Ascending aorta (tissue), 2 donors: ENCODE measurements at regions not wholly inside any gene's neighbourhood (a gene's known extent, or its start where the extent isn't known, plus 50 kb on each side); places are given as distances from the start of the nearest gene placed in this dataset.

Experiments used
- DNase-seq, 2 donors: peaks; one replicate each; pipeline ENCODE4 v3.0.0-alpha.2; 2019; ENCODE audit warnings: low spot score in 2 of 2
- H3K27ac ChIP-seq, 2 donors: fragments of 200-600 bp; sonication (generic); one replicate each; pipeline ENCODE4 v1.5.1; 2016 to 2017; ENCODE audit warnings: mild to moderate bottlenecking in 1 of 2
- H3K27me3 ChIP-seq: fragments of 200-600 bp; sonication (generic); one replicate; pipeline ENCODE4 v1.5.1; 2017
- H3K36me3 ChIP-seq, 2 donors: fragments of 200-600 bp; sonication (generic); one replicate each; pipeline ENCODE4 v1.5.1; 2016
- H3K4me1 ChIP-seq, 2 donors: fragments of 200-600 bp; sonication (generic); one replicate each; pipeline ENCODE4 v1.5.1; 2016 to 2017; ENCODE audit warnings: mild to moderate bottlenecking in 1 of 2
- H3K4me3 ChIP-seq, 2 donors: fragments of 200-600 bp; sonication (generic); one replicate each; pipeline ENCODE4 v1.5.1; 2016 to 2017; ENCODE audit warnings: mild to moderate bottlenecking in 1 of 2
- H3K9me3 ChIP-seq, 2 donors: fragments of 200-600 bp; sonication (generic); one replicate each; pipeline ENCODE4 v1.5.1; 2016
- CTCF ChIP-seq, 3 experiments: fragments of 200-600 bp in 2 of 3; fragments of 450-650 bp in 1 of 3; sonication (generic) in 2 of 3; IDR thresholded peaks; one replicate each; pipeline ENCODE4 v1.5.1; 2016 to 2019; ENCODE audit warnings: antibody characterized with exemption in 3 of 3, mild to moderate bottlenecking in 1 of 3, moderate library complexity in 1 of 3
- intact Hi-C: fragments of 100-400 bp; cut with DNase I; formaldehyde crosslinking; loops from one replicate; pipeline ENCODE4 v1.15.1; 2023

GRCh38 chr2:12212841-12213597 is 466.6 kb downstream of the LPIN1 start:
- Histone ChIP-seq H3K36me3 (no peaks in the 10 kb centered on the region), H3K4me3 (no peak overlapping the region), H3K27ac (no peak overlapping the region), H3K9me3 (no peaks in the 10 kb centered on the region), H3K4me1 (no peaks in the 10 kb centered on the region), H3K27me3 (no peaks in the 10 kb centered on the region)
- intact Hi-C loops, result no loop called here
- TF ChIP-seq CTCF (IDR thresholded peaks at IDR 0.05), result no peak
- DNase-seq, result no peak

GRCh38 chr2:12217175-12217574 is 470.7 kb downstream of the LPIN1 start:
- intact Hi-C loops, result no loop called here
- Histone ChIP-seq H3K4me3 (no peak overlapping the region), H3K4me1 (no peaks in the 10 kb centered on the region), H3K36me3 (no peaks in the 10 kb centered on the region), H3K27me3 (no peaks in the 10 kb centered on the region), H3K27ac (no peak overlapping the region), H3K9me3 (no peaks in the 10 kb centered on the region)
- DNase-seq, result no peak
- TF ChIP-seq CTCF (IDR thresholded peaks at IDR 0.05), result no peak

- TF ChIP-seq CTCF (IDR thresholded peaks at IDR 0.05), result no peak
- H3K27me3 ChIP-seq, result no peaks in the 10 kb centered on the region
- intact Hi-C loops, result no loop called here
- H3K4me3 ChIP-seq, result no peak overlapping the region
- no peak for DNase-seq
- H3K27ac ChIP-seq, result no peak overlapping the region
- no peaks in the 10 kb centered on the region for H3K4me1 ChIP-seq
- no peaks in the 10 kb centered on the region for H3K36me3 ChIP-seq
- H3K9me3 ChIP-seq, result peaks cover 2 to 6% of the 10 kb centered on the region in 2 donors
Measured at GRCh38 chr2:12219761-12220160, 473.3 kb downstream of the LPIN1 start.

GRCh38 chr2:12221584-12221983 is 475.2 kb downstream of the LPIN1 start:
- H3K27ac ChIP-seq, result no peak overlapping the region
- H3K9me3 ChIP-seq, result peaks cover 5 to 6% of the 10 kb centered on the region in 2 donors
- intact Hi-C loops, result no loop called here
- no peak for TF ChIP-seq CTCF (IDR thresholded peaks at IDR 0.05)
- no peaks in the 10 kb centered on the region for H3K36me3 ChIP-seq
- no peak overlapping the region for H3K4me3 ChIP-seq
- DNase-seq, result no peak
- H3K4me1 ChIP-seq, result no peaks in the 10 kb centered on the region
- H3K27me3 ChIP-seq, result no peaks in the 10 kb centered on the region

- no peak for DNase-seq
- H3K4me3 ChIP-seq, result no peak overlapping the region
- no peaks in the 10 kb centered on the region for H3K36me3 ChIP-seq
- no peaks in the 10 kb centered on the region for H3K27me3 ChIP-seq
- no peak overlapping the region for H3K27ac ChIP-seq
- H3K4me1 ChIP-seq, result no peaks in the 10 kb centered on the region
- peaks cover 5 to 6% of the 10 kb centered on the region in 2 donors for H3K9me3 ChIP-seq
- intact Hi-C loops, result no loop called here
- no peak for TF ChIP-seq CTCF (IDR thresholded peaks at IDR 0.05)
Measured at GRCh38 chr2:12222554-12222953, 476.1 kb downstream of the LPIN1 start.
